NCI-H446 treated with DMSO at 0.1 percent for 48 hours (cell line): ENCODE measurements at regions not wholly inside any gene's neighbourhood (a gene's known extent, or its start where the extent isn't known, plus 50 kb on each side); places are given as distances from the start of the nearest gene placed in this dataset.

Source experiments
- DNase-seq: peaks from one replicate; lab custom pipeline; 2025; lab: John Stamatoyannopoulos, UW

GRCh38 chr2:6418291-6418690, 447.4 kb downstream of the CMPK2 start:
- DNase-seq = no peak

- no peak for DNase-seq
Measured at GRCh38 chr2:6421138-6421730, 444.5 kb downstream of the CMPK2 start.

DNA sequence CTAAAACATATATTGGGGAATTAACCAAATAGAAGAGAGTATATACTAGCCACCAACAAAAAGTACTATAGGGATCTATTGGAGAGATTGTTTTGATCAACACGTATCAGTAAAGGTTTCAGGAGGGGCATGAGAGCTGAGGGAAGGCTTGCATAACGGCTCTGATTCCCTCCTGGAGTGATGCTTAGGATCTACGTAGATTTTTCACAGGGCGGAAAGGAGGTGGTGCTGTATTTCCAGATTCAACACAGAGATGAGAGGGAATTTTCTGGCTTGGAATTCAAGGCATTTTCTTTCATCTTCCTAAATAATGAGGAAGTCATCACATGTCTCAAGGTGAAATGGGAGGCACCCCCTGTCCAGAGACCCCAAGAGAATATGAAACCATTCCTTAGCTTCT, 443.8 kb downstream of the CMPK2 start:
- DNase-seq = no peak

GRCh38 chr2:6423157-6423556, 442.6 kb downstream of the CMPK2 start:
- DNase-seq = no peak

DNA sequence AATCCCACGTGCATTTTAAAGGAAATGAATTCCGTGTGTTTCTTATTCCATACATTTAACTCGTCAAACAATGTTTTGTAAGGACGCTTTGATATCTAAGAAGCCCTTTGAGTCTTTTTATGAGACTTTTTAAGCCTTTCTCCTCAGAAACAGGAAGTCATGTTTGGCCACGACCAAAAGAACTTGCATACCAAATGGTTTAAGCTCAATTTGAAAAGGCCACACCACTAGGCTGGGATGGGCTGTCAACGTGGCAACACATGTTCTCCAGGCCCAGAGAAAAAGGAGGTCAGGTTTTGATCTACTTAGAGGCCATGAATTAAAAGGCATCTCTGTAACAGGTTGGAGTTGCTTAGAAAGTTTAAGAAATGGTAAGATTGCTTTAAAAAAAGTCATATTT, 441.8 kb downstream of the CMPK2 start:
- no peak for DNase-seq

GRCh38 chr2:6425032-6425431, 440.7 kb downstream of the CMPK2 start:
- DNase-seq = no peak

GRCh38 chr2:6429210-6429986, 436.3 kb downstream of the CMPK2 start:
- no peak for DNase-seq

DNA sequence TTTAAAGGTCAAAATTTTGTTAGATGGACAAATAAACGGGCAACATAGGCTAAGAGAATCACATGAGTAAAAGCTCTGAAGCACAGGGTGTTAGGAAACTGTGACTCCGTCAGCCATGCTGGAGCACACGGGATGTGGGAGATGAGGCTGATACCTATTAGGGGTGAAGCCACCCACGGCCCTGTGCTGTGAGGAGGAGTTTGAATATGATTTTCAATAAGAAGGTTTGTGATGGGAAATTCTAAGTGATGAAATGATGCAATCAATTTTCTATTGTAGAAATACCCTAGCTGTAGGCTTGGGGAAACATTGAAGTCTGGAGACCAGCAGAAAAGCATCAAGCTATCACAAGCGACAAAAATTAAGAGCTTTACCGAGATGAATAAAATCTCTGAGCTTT, 431.3 kb downstream of the CMPK2 start:
- no peak for DNase-seq

DNA sequence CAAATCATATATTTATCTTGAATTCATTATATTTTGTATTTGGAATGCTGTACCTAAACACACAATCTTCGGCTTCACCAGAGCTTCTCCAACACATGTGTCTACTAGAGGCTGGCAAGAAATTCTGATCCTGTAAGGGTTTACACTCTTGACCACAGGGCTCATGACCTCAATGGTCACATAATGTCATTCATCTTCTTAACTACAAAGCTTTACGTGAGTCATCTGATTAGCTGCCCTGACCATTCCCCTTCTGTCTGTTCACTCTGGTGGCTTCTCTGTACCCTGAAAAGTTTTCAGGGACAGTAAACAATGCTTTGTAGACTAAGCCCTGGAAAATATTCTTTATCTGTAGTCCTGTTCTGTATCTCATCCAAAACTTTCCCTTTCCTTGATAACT, 423.9 kb downstream of the CMPK2 start:
- no peak for DNase-seq

DNA sequence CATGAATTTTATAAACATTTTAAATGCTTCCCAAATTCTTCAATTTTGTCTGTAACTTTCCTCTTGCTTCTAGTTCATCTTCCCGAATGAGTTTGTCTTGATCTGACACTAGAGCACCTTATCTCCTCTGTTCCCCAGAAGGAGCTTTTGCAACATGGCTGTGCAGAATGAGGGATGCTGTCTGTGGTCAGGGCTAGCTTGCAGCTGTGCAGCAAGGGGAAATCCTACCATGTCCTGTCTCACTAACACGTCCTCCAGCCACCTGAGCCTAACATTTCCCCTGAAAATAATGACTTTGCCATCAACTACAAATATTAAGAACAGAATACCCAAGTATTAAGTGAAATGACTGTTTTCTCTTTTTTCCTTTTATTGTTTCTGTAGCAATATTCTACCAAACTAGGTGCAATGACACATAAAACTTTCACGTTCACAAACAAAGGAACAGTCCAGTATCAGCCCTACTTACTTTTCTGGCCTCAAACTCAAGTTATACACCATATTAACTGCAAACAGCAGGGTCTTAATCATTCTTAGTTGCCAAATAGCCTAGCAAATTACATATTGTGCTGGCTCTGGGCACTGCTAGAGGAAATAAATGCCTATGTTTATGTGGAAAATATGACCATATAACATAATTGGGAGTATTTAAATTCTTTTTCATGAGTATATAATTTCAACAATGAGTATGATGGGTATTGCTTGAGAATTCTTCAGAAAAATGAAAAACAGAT, 423.3 kb downstream of the CMPK2 start:
- DNase-seq = peak; percentile 48

- DNase-seq = peak; percentile 92
Measured at GRCh38 chr2:6443061-6443823, 422.5 kb downstream of the CMPK2 start.

GRCh38 chr2:6444514-6444913, 421.2 kb downstream of the CMPK2 start:
- DNase-seq = no peak

DNA sequence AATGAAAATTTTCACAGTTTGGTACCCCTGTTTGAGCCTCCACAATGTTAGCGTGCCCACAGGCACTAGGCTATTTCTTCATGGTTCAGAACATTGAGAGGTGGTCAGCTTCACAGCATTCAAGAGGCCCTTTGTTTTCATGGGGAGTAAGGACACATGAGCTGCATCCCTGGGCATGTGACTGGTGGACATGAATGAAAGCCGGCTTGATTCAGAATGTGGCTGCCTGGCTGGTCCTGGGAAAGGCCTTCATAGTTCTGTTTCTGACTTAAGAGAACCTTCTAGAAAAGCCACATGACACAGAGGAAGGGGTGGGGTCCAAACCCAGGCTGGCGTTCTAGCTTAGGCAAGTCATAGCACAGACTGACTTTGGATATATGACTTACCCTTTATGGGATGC, 420.6 kb downstream of the CMPK2 start:
- DNase-seq = no peak

- DNase-seq = peak; percentile 25
Measured at GRCh38 chr2:6446938-6447608, 418.6 kb downstream of the CMPK2 start.

GRCh38 chr2:6448893-6449292, 416.8 kb downstream of the CMPK2 start:
- DNase-seq = no peak

DNA sequence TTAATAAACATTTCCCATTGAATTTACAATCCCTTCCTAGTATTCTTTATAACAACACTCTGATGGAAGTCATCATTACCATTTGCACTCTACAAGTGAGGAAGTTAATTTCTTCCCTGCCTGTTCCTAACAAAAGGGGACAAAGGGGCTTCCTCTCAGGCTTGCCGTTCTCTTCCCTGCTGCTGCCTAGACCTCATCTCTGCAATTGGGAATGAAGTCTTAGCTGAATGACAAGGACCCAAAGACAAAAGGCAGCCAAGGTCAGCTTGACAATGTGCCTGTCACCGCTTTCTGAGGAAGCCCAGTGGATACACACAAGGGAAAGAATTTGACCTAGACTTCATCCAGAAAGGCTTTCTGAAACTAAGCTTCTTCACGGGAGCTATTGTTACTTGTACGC, 416.4 kb downstream of the CMPK2 start:
- DNase-seq = no peak

DNA sequence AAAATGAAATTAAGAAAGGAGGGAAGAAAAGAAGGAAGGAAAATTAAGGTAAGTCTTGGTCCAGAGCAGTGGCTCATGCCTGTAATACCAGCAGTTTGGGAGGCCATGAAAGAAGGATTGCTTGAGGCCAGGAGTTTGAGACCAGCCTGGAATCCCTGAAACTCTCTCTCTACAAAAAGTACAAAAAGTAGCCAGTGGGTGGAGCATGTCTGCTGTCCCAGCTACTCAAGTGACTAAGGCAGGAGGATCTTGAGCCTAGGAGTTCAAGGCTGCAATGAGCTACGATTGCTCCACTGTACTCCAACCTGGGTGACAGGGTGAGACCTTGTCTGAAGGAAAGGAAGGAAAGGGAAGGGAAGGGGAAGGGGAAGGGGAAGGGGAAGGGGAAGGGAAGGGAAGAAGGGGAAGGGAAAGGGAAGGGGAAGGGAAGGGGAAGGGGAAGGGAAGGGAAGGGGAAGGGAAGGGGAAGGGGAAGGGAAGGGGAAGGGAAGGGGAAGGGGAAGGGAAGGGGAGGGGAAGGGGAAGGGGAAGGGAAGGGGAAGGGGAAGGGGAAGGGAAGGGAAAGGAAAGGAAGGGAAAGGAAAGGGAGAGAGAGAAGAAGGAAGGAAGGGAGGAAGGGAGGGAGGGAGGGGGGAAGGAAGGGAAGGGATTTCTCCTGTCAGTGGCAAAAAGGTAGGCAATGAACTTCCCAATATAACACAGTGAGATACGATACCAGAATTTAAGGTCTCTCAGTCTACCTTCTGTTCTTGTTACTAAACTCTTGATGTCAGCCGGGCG, 412.8 kb downstream of the CMPK2 start:
- DNase-seq = no peak

DNA sequence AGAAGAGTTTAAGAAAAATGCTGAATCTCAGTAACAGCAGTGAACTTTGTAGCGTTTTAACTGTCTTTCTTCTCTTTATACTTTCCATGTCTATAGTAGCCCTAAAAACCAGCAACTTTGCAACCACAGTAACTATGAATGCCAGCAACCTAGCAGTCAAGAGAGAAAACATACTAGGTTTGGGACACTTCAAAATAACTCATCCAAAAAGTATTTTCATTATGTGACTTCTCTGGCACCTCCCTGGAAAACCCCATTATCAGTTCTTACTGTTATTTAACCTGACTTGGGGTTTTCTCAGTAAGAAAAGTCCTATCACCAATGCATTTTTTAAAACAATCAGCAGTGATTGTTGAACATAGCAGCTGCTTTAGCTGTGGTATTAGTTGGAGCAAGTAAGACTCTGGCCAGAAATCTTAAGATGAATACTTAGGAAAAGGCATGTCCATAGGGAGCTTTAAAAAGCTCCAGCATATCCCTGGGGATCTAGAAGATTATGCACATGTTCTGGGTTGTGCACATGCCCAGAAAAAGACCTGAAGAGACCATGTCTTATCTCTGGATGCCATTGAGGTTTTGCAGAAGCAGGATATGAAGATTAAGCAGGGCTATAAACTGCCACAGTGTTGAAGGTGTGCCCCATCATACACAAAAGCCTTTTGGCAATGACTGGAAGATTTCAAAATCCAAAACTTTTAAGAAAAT, 411.3 kb downstream of the CMPK2 start:
- DNase-seq = no peak

DNA sequence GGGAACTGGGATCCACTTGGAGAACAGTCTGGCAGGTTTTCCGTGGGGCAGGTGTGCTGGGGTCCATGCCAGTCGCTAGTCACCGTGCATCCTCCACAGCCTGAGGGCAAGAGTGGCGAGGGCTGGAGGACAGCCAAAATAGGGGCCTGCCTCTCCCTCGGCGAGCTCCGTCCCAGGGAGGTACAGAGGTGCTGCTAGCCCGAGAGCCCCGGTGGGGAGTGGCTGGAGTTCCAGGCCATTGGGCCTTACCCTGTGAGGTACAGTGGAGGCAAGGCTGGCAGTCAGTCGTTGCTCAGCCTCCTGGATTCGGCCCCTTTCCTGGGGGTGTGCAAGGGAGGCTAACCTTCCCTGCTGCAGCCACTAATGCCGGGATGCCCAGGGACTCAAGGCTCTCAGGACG, 406.6 kb downstream of the CMPK2 start:
- DNase-seq = no peak

GRCh38 chr2:6470518-6470917, 395.2 kb downstream of the CMPK2 start:
- DNase-seq = no peak
